ENCODE measurements at regions not wholly inside any gene's neighbourhood (a gene's known extent, or its start where the extent isn't known, plus 50 kb on each side); places are given as distances from the start of the nearest gene placed in this dataset.

- DNase-seq (ENCODE audit: extremely low read depth in 1 of 2, low read depth in 1 of 2), result no peak
Measured at GRCh38 chr5:10853154-10853553, 92.1 kb upstream of the DAP start.

GRCh38 chr5:10849278-10849677 lies 88.2 kb upstream of the DAP start:
- no peak for DNase-seq (ENCODE audit: extremely low read depth in 1 of 2, low read depth in 1 of 2)

- DNase-seq (ENCODE audit: extremely low read depth in 1 of 2, low read depth in 1 of 2), result no peak
Measured at GRCh38 chr5:10844016-10844415, 83.0 kb upstream of the DAP start.

- no peak for DNase-seq (ENCODE audit: extremely low read depth in 1 of 2, low read depth in 1 of 2)
Measured at GRCh38 chr5:10842823-10843222, 81.8 kb upstream of the DAP start.

DNA sequence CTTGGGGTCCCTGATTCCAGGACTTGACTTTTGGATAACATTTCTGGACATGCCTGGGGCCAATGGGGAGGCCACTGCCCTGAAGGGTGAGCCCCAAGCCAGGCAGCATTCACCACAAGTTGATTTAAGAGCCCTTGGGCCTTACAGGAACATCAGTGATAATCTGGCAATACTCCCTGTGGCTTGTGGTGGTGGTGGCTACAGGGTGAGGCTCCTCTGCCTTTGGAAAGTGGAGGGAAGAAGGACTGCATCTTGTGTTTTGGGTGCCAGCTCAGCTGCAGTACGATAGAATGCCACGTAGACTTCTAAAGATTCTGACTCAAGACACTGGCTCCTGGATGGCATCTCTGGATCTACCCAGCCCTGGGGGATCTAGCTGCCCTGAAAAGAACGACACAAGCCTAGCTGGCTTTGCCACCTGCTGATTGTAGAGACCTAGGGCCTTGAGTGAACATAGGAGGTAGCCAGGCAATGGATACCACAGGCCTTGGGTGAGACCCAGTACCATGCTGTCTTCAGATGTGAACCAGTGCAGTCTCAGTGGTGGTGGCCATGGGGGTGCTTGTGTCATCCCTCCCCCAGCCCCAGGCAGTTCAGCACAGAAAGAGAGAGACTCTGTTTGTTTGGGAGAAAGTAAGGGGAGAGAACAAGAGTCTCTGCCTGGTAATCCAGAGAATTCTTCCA lies 79.0 kb upstream of the DAP start:
- DNase-seq (ENCODE audit: extremely low read depth in 1 of 2, low read depth in 1 of 2), result no peak

DNA sequence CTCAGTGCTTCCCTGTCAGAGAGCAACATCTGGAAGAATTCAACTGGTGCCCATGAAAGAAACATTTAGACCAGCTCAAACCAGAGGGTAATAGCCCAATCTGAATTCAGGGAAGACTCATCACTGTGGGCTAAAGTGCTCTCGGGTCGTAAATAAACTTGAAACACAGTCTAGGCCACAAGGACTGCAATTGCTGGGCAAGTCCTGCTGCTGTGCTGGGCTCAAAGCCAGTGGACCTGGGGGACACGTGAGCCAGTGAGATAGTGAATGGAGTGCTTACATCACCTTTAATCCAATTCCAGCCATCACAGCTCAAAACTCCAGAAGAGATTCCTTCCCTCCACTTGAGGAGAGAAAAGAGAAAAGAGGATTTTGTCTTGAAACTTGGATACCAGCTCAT lies 78.1 kb upstream of the DAP start:
- DNase-seq (ENCODE audit: extremely low read depth in 1 of 2, low read depth in 1 of 2), result no peak

GRCh38 chr5:10838038-10838437 lies 77.0 kb upstream of the DAP start:
- DNase-seq (ENCODE audit: extremely low read depth in 1 of 2, low read depth in 1 of 2), result no peak

DNA sequence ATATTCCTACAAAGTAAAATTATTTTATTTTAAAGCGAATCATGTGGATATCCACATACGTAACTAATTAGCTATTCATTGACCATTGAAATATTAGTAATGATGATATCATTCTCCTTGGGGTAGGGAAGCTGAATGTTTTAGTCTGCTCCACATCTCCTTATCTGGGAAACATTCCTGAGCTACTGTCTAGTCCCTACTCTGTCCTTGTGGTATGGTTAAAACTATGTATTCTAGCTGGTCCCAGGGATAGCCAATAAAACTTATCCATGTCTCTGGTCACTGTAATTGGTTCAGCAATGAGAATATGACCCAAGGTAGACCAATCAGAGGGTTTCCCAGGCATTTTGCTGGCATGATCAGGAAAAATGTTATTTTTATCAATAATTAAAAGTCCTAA lies 76.0 kb upstream of the DAP start:
- no peak for DNase-seq (ENCODE audit: extremely low read depth in 1 of 2, low read depth in 1 of 2)

DNA sequence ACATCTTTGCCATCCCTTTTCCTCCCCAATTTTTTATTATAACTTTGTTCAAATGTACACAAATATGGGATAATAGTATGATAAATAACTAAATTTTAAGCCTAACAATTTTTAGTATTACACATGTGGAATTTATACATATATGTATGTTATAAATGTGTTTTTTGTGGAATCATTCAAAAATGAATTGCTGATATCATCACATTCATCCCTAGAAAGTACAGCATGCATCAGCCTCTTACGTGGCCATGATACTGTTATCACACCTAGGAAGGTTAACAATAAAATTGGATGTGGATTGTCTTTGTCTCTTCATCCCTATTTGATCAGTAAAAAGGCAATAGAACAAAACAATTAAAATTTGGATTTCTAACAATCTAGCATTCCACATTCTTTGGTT lies 73.7 kb upstream of the DAP start:
- no peak for DNase-seq (ENCODE audit: extremely low read depth in 1 of 2, low read depth in 1 of 2)

DNA sequence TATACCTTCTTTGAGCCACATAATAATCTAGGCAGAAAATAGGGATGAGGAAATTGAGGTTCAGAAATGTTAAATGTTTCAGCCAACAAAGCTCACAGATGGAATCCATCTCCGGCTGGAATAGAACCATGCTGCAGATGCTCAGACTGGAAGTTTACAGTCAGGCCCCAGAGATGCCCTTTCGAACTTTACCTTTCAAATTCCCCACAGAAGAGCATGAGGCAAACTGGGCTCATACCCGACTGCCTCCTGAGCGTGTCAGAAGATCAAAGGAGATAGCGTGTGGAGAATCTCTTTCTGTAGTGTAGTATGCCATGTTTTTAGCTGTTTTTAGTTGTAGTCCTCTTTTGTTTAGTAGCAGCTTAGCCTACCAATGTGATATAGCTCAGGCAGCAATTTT lies 72.0 kb upstream of the DAP start:
- no peak for DNase-seq (ENCODE audit: extremely low read depth in 1 of 2, low read depth in 1 of 2)

DNA sequence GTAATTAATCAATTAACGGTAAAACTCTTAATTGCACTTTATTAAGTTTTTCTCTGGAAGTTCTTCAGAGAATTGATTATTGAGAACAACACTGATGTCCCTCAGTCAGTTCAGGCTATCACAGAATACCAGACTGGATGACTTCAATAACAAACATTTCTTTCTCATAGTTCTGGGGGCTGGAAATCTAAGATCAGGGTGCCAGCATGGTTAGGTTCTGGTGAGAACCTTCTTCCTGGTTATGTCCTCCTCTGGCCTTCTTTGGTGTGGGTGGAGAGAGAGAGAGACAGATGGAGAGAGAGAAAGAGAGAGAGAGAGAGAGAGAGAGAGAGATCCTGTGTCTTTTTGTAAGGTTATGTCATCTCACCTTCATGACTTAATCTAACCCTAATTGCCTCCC lies 71.4 kb upstream of the DAP start:
- DNase-seq (ENCODE audit: extremely low read depth in 1 of 2, low read depth in 1 of 2), result no peak

DNA sequence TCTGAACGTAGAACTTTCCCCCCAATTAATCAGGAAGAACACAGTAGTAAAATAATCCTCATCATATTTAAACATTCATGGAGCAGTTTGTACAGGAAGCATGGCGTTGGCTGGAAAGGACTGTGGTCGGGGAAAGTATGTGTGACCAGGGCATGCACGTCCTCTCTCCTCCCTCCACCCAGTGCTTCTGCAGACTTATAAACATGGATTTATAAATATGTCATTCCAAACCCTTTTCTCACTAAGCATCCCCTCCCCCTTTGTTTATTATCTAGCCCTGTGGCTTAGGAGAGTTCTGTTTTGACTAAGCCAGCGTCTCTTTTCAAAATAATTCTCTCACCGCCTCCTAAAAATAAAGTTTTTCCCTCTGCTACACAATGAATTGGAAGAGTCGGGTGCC lies 70.4 kb upstream of the DAP start:
- no peak for DNase-seq (ENCODE audit: extremely low read depth in 1 of 2, low read depth in 1 of 2)

- DNase-seq (ENCODE audit: extremely low read depth in 1 of 2, low read depth in 1 of 2), result no peak
Measured at GRCh38 chr5:10828241-10828640, 67.2 kb upstream of the DAP start.

GRCh38 chr5:10827571-10827970 lies 66.5 kb upstream of the DAP start:
- no peak for DNase-seq (ENCODE audit: extremely low read depth in 1 of 2, low read depth in 1 of 2)

GRCh38 chr5:10826971-10827370 lies 65.9 kb upstream of the DAP start:
- DNase-seq (ENCODE audit: extremely low read depth in 1 of 2, low read depth in 1 of 2), result no peak

DNA sequence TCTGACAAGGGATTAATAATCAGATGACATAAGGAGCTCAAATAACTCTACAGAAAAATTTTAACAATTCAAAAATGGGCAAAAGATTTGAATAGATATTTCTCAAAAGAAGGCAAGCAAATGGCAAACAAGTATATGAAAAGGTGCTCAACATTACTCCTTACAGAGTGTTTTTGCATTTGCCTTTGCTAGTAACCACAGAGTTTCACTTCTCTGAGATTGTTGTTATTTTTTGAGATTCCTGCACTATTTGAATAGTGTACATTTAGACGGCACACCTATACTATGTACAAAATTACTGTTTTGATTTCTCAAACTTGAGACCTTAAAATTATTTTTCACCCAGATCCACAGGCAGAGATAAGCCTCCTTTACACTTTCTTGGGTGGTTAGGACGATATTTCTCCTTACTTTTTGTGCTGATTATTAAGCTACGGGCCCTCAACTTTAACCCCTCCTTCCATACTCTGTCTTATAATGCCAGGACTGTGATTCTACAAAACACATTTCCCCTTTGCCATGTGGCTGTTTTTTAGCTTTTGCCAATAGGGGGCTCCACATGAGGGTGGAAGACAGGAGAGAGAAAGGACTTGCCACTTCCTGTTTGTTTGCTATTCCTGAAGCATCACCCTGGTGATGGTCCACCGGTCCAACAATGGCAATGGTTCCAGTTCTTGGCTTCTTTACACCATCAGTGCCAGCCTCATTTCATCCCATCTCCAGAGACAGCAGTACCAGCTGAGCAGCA lies 65.0 kb upstream of the DAP start:
- DNase-seq (ENCODE audit: extremely low read depth in 1 of 2, low read depth in 1 of 2), result no peak

DNA sequence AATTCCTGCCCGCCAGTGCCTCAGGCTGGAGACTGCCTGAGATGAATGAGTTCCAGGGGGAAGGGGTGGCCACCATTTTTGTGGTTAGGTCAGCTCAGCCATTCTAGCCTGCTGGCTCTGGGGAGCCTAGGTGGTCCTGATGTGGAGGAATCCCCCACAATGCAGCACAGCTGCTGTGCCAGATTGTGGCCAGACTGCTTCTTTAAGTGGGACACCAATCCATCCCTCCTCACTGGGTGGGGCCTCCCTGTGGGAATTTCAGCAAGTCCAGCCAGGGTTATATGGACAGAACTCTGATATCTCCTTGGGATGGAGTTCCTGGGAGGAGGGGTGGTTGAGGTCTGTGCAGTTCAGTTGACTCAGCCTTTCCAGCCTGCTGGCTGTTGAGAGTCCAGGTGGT lies 51.2 kb upstream of the DAP start:
- no peak for DNase-seq (ENCODE audit: extremely low read depth in 1 of 2, low read depth in 1 of 2)
